ENCODE measurements at regions not wholly inside any gene's neighbourhood (a gene's known extent, or its start where the extent isn't known, plus 50 kb on each side); places are given as distances from the start of the nearest gene placed in this dataset.

DNA sequence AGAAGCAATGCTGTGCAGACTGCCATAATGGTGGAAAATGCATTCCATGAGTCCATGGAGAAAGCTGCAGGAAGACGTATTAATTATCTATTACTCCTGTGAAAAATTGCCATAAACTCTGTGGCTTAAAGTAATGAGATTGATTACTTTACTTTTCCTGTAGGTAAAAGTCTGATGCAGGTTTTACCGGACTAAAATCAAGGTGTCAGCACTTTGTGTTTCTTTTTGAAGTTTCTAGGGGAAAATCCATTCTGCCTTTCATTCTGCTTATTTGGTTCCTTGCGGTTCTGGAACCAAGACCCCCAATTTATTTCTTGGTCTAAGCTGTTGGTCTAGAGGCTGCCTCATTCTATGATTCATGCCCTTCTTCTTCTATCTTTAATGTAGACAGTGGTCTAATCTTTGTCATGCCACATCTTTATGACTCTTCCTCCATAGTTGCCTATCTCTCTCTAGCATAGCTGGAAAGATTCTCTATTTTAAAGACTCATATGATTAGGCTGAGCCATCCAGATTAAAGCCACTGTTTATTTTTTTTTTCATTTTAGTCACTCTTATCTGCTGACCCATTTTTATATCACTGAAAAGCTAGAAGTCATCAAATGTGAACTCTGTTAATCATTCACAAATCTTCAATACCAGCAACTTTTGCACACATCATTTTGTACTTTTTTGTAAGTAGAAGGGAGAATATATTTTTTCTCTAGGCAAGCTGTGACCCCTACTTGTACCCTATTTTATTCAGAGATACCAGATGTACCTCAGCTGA is 2056.4 kb downstream of the PCDH7 start:
- peaks cover 12% of the 10 kb centered on the region for H3K9me3 Mint-ChIP-seq
- no peaks in the 10 kb centered on the region for H3K36me3 Mint-ChIP-seq
- no peaks in the 10 kb centered on the region for H3K27me3 Mint-ChIP-seq
- H3K4me3 Mint-ChIP-seq, result no peak overlapping the region
- no peaks in the 10 kb centered on the region for H3K4me1 Mint-ChIP-seq
- ATAC-seq, result no peak
- no peak overlapping the region for H3K27ac Mint-ChIP-seq

DNA sequence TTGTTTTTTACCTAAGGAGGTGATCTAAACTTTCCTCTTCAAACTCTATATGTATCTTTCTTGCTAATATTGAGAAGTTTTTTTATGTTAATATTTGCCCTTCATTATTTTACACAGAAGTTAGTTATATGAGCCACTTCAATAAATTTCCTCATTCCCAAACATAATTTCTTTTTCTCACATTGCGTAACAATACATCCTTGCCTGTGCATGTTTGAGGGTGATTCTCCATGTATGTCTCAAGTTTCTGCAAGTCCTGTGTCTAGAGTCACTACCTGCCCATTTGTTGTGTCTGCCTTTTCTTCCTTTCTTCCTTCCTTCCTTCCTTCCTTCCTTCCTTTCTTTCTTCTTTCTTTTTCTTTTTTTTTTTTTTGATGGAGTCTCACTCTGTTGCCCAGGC is 2057.9 kb downstream of the PCDH7 start:
- Mint-ChIP-seq H3K36me3 (no peaks in the 10 kb centered on the region), H3K4me1 (no peaks in the 10 kb centered on the region), H3K4me3 (no peak overlapping the region), H3K27ac (no peak overlapping the region), H3K9me3 (peaks cover 14% of the 10 kb centered on the region), H3K27me3 (no peaks in the 10 kb centered on the region)
- ATAC-seq, result no peak

DNA sequence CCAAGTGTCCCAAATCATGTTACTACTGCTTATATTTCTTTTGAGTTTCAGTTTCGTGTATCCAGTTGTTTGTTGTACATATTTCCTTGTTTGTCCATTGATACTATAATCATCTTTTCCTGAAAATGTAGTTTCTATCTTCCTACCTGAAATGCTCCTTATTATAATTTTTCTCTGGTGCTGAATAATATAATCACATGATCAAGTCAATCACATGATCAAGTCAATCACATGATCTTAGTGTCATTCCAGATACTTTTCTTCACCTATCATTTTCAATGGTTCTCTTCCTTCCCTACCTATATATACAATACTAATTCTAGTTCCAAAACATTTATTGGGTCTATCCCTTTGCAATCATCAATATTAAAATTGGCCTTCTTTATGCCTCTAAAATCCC is 2058.8 kb downstream of the PCDH7 start:
- ATAC-seq, result no peak
- no peaks in the 10 kb centered on the region for H3K4me1 Mint-ChIP-seq

DNA sequence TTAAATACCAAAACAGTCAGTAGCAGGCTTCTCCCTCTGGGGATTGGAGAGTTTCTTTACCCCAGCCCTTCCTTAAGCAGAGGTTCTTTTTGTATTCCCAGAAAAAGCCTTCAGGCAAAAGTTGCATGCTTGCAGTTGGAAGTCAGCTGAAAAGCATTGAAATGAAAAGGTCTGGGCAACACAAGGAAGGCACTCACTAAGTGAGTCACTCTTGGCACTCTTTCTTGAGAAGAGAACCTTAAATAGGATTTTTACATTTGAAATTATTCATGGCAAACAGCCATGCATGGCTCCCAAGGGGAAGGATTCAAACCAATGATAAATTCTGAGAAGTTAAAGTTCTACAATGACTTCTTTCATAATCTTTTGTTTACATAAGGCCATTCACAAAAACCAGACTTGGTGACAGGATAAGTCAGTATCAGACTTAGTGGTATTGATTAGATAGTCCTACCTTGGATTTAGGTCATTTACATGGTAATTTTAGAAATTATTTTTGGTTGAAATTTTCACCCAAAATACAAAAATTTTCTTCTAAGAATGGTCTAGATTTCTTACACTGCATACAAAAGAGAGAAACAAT is 2068.9 kb downstream of the PCDH7 start:
- H3K27me3 Mint-ChIP-seq, result no peaks in the 10 kb centered on the region
- H3K27ac Mint-ChIP-seq, result no peak overlapping the region
- no peak for ATAC-seq
- H3K4me1 Mint-ChIP-seq, result no peaks in the 10 kb centered on the region
- H3K9me3 Mint-ChIP-seq, result peaks cover 2% of the 10 kb centered on the region
- H3K4me3 Mint-ChIP-seq, result no peak overlapping the region
- H3K36me3 Mint-ChIP-seq, result no peaks in the 10 kb centered on the region

More for the DNA sequence above, 2058.8 kb downstream of the PCDH7 start:
- H3K4me3 Mint-ChIP-seq, result no peak overlapping the region
- peaks cover 14% of the 10 kb centered on the region for H3K9me3 Mint-ChIP-seq
- no peaks in the 10 kb centered on the region for H3K27me3 Mint-ChIP-seq
- no peak overlapping the region for H3K27ac Mint-ChIP-seq
- H3K36me3 Mint-ChIP-seq, result no peaks in the 10 kb centered on the region

DNA sequence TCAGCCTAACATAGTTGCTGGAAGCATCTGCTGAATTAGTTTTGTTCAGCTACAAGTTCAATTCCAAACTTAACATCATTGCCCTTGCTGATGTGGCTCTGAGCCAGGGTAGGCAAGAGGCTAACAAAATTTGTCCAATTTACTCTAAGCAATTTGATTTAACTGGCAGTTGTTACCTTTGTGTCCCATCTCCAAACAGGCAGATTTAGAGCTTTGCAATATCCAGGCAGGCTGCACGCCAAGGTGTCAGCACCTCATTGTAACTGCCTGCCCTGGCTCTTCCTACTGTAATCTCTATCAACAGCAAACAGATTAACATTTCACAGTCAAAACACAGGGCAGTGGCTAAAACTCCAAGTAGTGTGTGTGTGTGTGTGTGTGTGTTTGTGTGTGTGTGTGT is 2070.6 kb downstream of the PCDH7 start:
- H3K4me3 Mint-ChIP-seq, result no peak overlapping the region
- H3K9me3 Mint-ChIP-seq, result peaks cover 2% of the 10 kb centered on the region
- no peak for ATAC-seq
- no peak overlapping the region for H3K27ac Mint-ChIP-seq
- no peaks in the 10 kb centered on the region for H3K27me3 Mint-ChIP-seq
- H3K36me3 Mint-ChIP-seq, result no peaks in the 10 kb centered on the region
- H3K4me1 Mint-ChIP-seq, result no peaks in the 10 kb centered on the region

DNA sequence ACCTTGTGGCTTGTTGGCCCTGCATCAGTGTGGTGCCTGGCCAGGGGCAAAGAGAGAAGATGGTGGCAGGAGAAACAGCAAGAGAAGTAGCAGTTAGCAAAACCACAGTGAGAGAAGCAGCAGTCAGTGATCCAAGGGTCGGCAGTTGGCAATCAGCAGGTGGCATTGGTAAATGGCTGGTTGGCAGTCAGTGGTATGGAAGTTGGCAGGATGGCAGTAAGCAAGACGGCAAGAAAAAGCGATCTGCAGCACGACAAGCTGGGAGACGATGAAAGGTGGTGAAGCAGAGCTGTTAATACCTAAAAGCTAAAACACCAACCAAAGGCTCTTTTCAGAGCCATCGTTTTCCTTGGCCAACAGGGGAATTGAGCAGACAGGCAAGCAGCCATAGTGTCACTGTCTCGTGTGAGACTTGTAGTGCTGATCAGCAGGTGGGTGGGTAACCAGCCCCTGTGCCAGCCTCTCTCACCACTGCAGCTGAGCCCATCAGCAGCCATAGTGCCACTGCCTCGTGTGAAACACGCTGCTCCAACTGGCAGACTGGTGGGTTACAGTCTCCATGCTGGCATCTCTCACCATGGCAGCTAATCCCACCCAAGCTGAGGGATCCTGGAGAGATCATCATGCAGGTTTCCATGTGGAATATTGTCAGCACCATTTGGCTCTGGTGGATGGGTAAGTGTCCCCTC is 2078.4 kb downstream of the PCDH7 start:
- no peak overlapping the region for H3K27ac Mint-ChIP-seq
- ATAC-seq, result no peak
- peaks cover 5% of the 10 kb centered on the region for H3K9me3 Mint-ChIP-seq
- no peak overlapping the region for H3K4me3 Mint-ChIP-seq
- no peaks in the 10 kb centered on the region for H3K27me3 Mint-ChIP-seq
- H3K36me3 Mint-ChIP-seq, result no peaks in the 10 kb centered on the region
- H3K4me1 Mint-ChIP-seq, result no peaks in the 10 kb centered on the region

DNA sequence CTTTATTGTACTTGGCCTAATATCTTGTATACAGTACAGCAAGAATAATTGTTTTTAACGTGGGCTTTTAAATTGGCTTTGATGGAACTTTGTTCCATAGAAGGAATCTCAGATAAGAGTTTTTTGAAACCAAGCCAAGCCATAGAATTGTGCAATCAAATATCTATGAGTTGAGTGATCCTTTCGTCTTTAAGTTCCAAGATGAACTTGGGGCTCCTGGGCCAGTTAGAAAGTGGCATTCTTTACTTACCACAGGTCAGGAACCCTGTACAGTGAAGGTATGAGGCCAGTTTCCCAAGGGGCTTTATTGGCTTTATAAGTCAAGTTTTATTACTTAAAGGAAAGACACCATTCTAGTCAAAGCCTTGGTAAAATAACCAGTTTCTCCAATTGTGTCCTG is 2104.2 kb downstream of the PCDH7 start:
- no peak for ATAC-seq
- peaks cover 5% of the 10 kb centered on the region for H3K9me3 Mint-ChIP-seq
- H3K4me1 Mint-ChIP-seq, result no peaks in the 10 kb centered on the region
- no peaks in the 10 kb centered on the region for H3K27me3 Mint-ChIP-seq
- H3K27ac Mint-ChIP-seq, result no peak overlapping the region
- no peak overlapping the region for H3K4me3 Mint-ChIP-seq
- no peaks in the 10 kb centered on the region for H3K36me3 Mint-ChIP-seq

DNA sequence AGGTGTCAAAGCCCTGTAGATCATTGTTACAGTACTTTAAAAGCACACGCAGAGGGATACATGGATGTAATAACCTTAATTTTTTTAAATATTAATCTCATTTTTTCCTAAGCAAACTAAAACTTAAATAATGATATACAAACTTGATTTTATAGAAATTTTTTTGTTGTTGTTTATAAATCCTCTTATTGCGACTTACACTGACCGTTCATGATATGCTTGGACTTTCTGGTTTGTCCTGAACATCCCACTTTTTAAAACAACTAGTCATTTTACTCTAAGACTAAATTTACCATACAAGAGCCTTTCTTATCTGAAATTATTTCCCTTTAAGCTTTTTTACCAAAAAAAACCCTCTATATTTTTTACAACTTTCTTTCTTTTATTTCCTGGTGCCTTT is 2106.0 kb downstream of the PCDH7 start:
- H3K4me1 Mint-ChIP-seq, result no peaks in the 10 kb centered on the region
- no peak overlapping the region for H3K27ac Mint-ChIP-seq
- H3K27me3 Mint-ChIP-seq, result no peaks in the 10 kb centered on the region
- H3K9me3 Mint-ChIP-seq, result peaks cover 5% of the 10 kb centered on the region
- H3K4me3 Mint-ChIP-seq, result no peak overlapping the region
- ATAC-seq, result no peak
- no peaks in the 10 kb centered on the region for H3K36me3 Mint-ChIP-seq

DNA sequence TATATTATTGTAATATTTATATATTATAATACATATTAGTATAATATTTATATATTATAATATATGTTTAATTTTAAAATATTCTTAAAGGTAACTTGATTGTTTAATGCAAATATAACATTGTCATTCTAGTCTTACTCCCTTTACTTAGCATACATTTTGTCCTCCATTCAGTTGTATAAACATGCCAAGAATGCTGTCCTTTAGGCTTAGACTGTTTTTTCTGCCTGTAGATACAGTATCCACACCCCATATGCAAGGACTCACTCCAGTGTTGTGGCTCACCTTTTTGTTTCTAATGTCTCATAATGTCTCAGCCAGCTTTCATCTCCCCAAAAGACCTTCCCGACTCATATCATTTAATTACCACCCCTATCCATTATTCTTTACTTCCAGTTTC is 2110.0 kb downstream of the PCDH7 start:
- no peak for ATAC-seq
- H3K9me3 Mint-ChIP-seq, result peaks cover 5% of the 10 kb centered on the region
- no peaks in the 10 kb centered on the region for H3K27me3 Mint-ChIP-seq
- no peak overlapping the region for H3K27ac Mint-ChIP-seq
- H3K36me3 Mint-ChIP-seq, result no peaks in the 10 kb centered on the region
- H3K4me3 Mint-ChIP-seq, result no peak overlapping the region
- H3K4me1 Mint-ChIP-seq, result no peaks in the 10 kb centered on the region

DNA sequence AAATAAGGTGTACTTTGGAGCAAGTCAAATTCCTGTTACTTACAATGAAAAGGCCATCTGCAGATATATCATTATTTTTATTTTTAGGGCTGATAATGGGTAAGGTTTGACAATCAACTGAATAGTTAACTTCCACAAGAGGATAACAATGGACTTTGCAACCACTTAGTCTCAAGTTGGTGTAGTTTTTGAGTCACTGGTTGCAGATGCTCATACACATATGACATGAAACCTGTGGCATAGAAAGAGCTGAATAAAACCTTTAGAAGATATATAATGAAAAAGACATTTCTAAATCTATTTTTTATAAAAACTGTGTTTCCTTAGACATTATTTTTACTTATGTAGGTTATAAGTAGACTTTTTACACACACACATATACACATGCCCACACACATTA is 2110.9 kb downstream of the PCDH7 start:
- Mint-ChIP-seq H3K36me3 (no peaks in the 10 kb centered on the region), H3K9me3 (peaks cover 5% of the 10 kb centered on the region), H3K4me1 (no peaks in the 10 kb centered on the region), H3K27me3 (no peaks in the 10 kb centered on the region), H3K27ac (no peak overlapping the region), H3K4me3 (no peak overlapping the region)
- ATAC-seq, result no peak

DNA sequence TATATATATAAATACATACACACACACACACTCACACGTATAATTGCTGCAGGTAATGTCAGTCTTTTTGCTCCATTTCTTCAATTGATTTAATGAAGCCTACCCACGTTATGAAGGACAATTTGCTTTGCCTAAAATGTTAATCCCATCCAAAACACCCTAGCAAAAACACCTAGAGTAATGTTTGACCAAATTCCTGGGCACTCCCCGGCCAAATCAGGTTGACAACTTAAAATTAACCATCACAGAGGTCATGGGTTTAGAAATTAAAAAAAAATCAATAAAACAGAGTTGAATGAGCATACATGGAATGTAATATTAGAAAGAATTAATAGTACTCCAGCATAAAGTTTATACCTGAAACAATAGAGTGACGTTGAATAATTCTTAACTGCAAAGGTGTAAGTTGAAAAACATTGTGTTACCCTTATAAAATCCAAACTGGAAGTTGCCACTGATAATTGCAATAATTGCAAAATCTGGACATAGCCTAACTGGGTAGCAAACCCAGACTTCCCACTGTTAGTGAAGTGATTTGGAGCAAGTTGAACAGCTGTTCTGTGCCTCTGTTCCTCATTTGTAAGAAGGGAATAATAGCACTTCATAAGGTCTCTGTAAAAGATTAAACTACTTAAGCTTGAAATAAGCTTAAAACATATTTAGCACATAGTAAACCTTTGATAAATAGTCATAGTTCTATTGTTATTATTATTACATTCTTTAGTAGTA is 2120.5 kb downstream of the PCDH7 start:
- Mint-ChIP-seq H3K36me3 (no peaks in the 10 kb centered on the region), H3K9me3 (no peaks in the 10 kb centered on the region), H3K27me3 (no peaks in the 10 kb centered on the region), H3K4me1 (no peaks in the 10 kb centered on the region), H3K4me3 (no peak overlapping the region), H3K27ac (no peak overlapping the region)
- ATAC-seq, result no peak

DNA sequence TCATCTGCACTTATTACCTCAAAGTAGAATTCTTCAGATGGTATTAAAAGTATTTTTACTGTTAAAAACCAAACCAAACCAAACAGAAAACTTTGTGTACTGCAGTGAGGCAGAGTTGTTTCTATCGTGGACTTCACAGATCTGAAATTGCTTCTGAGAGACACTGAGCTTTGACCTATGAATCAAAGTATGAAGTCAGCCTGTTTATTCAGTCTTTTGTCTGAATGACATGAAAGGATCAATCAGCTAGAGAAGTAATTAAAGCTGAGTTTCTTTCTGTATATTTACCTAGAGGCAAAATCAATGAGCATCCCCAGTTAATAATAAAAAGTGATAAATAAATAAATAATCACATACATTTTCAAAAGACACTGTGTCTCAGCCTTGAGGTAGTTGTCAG is 2121.0 kb downstream of the PCDH7 start:
- Mint-ChIP-seq H3K4me1 (no peaks in the 10 kb centered on the region), H3K4me3 (no peak overlapping the region), H3K27ac (no peak overlapping the region), H3K36me3 (no peaks in the 10 kb centered on the region), H3K27me3 (no peaks in the 10 kb centered on the region), H3K9me3 (no peaks in the 10 kb centered on the region)
- ATAC-seq, result no peak

DNA sequence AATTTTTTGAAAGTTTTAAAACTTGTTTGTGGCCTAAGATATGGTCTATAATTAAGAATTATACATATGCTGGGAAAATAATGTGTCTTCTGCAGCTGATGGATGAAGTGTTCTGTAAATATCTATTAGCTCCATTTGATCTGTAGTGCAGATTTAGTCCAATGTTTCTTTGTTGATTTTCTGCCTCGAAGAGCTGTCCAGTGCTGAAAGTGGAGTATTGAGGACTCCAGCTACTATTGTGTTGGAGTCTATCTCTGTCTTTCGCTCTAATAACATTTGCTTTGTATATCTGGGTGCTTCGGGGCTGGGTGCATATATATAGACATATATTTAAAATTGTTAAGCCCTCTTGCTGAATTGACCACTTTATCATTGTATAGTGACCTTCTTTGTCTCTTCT is 2127.3 kb downstream of the PCDH7 start:
- no peak overlapping the region for H3K27ac Mint-ChIP-seq
- H3K36me3 Mint-ChIP-seq, result no peaks in the 10 kb centered on the region
- H3K4me1 Mint-ChIP-seq, result no peaks in the 10 kb centered on the region
- H3K9me3 Mint-ChIP-seq, result no peaks in the 10 kb centered on the region
- no peak for ATAC-seq
- no peaks in the 10 kb centered on the region for H3K27me3 Mint-ChIP-seq
- H3K4me3 Mint-ChIP-seq, result no peak overlapping the region

DNA sequence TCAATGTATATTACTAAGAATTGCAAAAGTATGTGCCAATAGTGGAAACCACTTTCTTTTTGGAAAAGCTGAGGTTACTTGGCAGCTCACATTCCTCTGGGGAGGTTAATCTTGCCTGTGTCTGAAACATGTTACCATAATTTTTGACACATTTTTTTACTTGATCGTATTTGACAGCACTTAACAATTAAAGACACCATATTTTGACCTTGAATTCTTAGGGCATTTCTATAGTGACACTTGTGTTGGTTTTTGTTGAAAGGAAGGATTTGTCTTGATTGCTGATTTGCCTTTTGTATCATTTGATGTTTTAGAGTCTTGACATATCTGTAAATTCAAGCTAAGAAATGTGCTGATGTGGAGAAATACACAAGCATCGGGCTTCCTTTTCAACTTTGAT is 2135.5 kb downstream of the PCDH7 start:
- Mint-ChIP-seq H3K27ac (no peak overlapping the region), H3K36me3 (no peaks in the 10 kb centered on the region), H3K4me1 (no peaks in the 10 kb centered on the region), H3K4me3 (no peak overlapping the region), H3K27me3 (no peaks in the 10 kb centered on the region), H3K9me3 (no peaks in the 10 kb centered on the region)
- ATAC-seq, result no peak

DNA sequence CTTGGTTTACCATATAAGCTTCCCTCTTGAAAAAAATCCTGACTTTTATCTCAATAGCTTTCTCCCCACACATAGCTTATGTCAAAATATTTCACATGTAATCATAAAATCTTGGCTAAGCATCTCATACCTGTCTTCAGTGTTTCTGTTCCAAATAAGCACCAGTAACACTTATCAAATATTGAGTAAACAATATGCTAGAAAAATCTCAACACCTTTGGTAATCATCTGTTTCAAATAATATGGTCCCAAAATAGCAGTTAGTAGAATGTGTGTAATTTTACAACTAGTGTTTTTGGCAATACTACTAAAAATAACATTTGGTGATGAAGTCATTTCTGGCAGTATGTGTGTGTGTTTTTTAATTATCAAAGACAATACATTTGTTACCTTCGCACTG is 2138.2 kb downstream of the PCDH7 start:
- ATAC-seq, result no peak
- Mint-ChIP-seq H3K27me3 (no peaks in the 10 kb centered on the region), H3K9me3 (no peaks in the 10 kb centered on the region), H3K36me3 (no peaks in the 10 kb centered on the region), H3K4me3 (no peak overlapping the region), H3K27ac (no peak overlapping the region), H3K4me1 (no peaks in the 10 kb centered on the region)

Data from stimulated activated memory B cell treated with anti-CD40 and anti-IgM and Interleukin-4, amounts not matched to agents 10 μg/mL and 1 μg/mL and 100 μg/mL, for 72 hours (primary cell).